GM18519 (cell line): ENCODE measurements at regions not wholly inside any gene's neighbourhood (a gene's known extent, or its start where the extent isn't known, plus 50 kb on each side); places are given as distances from the start of the nearest gene placed in this dataset.

ENCODE experiments used
- ATAC-seq: cut with Tn5 transposase; IDR thresholded peaks from one replicate; pipeline ENCODE4 v1.9.1; 2021; ENCODE audit warnings: mild to moderate bottlenecking, moderate library complexity; ENCODE audit not compliant: unreplicated experiment, low FRiP score

- ATAC-seq = no peak
Measured at GRCh38 chr4:151922811-151923210, 162.0 kb upstream of the GATB start.

- no peak for ATAC-seq
Measured at GRCh38 chr4:151922306-151922705, 161.5 kb upstream of the GATB start.

- ATAC-seq = no peak
Measured at GRCh38 chr4:151921811-151922210, 161.0 kb upstream of the GATB start.

GRCh38 chr4:151921386-151921785 is 160.6 kb upstream of the GATB start:
- ATAC-seq = no peak

GRCh38 chr4:151917145-151917734 is 156.4 kb upstream of the GATB start:
- no peak for ATAC-seq

- ATAC-seq = no peak
Measured at GRCh38 chr4:151912632-151913031, 151.8 kb upstream of the GATB start.

GRCh38 chr4:151911970-151912369 is 151.2 kb upstream of the GATB start:
- ATAC-seq = no peak

GRCh38 chr4:151908734-151909497 is 148.1 kb upstream of the GATB start:
- no peak for ATAC-seq

GRCh38 chr4:151908201-151908600 is 147.4 kb upstream of the GATB start:
- no peak for ATAC-seq

- no peak for ATAC-seq
Measured at GRCh38 chr4:151906438-151906837, 145.6 kb upstream of the GATB start.

- peak; percentile 92 for ATAC-seq
Measured at GRCh38 chr4:151905197-151905596, 144.4 kb upstream of the GATB start.

- ATAC-seq = no peak
Measured at GRCh38 chr4:151901631-151902030, 140.8 kb upstream of the GATB start.

- ATAC-seq = no peak
Measured at GRCh38 chr4:151896880-151897279, 136.1 kb upstream of the GATB start.

GRCh38 chr4:151895671-151896070 is 134.9 kb upstream of the GATB start:
- no peak for ATAC-seq

- no peak for ATAC-seq
Measured at GRCh38 chr4:151894246-151894645, 133.4 kb upstream of the GATB start.

- ATAC-seq = peak; percentile 33
Measured at GRCh38 chr4:151888367-151888866, 127.6 kb upstream of the GATB start.

GRCh38 chr4:151887816-151888180 is 127.0 kb upstream of the GATB start:
- peak; percentile 18 for ATAC-seq

- ATAC-seq = peak; percentile 68
Measured at GRCh38 chr4:151887031-151887815, 126.4 kb upstream of the GATB start.

- ATAC-seq = no peak
Measured at GRCh38 chr4:151885123-151885522, 124.3 kb upstream of the GATB start.

- ATAC-seq = no peak
Measured at GRCh38 chr4:151883747-151884146, 122.9 kb upstream of the GATB start.

- ATAC-seq = peak; percentile 74
Measured at GRCh38 chr4:151882072-151882803, 121.4 kb upstream of the GATB start.
